ENCODE measurements at regions not wholly inside any gene's neighbourhood (a gene's known extent, or its start where the extent isn't known, plus 50 kb on each side); places are given as distances from the start of the nearest gene placed in this dataset.

GRCh38 chr18:31258789-31259188 is 59.2 kb upstream of the DSG1 start:
- TF ChIP-seq CTCF (conservative IDR thresholded peaks at IDR 0.05; ENCODE audit: low read depth, low read length), result no peak
- H3K4me3 ChIP-seq (ENCODE audit: low read depth, low read length), result no peak overlapping the region
- no peak for DNase-seq (ENCODE audit: low read depth)

- DNase-seq (ENCODE audit: low read depth), result no peak
- H3K4me3 ChIP-seq (ENCODE audit: low read depth, low read length), result no peak overlapping the region
- no peak for TF ChIP-seq CTCF (conservative IDR thresholded peaks at IDR 0.05; ENCODE audit: low read depth, low read length)
Measured at GRCh38 chr18:31261792-31262582, 56.0 kb upstream of the DSG1 start.

GRCh38 chr18:31267823-31268481 is 50.0 kb upstream of the DSG1 start:
- no peak for TF ChIP-seq CTCF (conservative IDR thresholded peaks at IDR 0.05; ENCODE audit: low read depth, low read length)
- H3K4me3 ChIP-seq (ENCODE audit: low read depth, low read length), result no peak overlapping the region
- no peak for DNase-seq (ENCODE audit: low read depth)
